Psoas muscle (tissue), 7 donors: ENCODE measurements at regions not wholly inside any gene's neighbourhood (a gene's known extent, or its start where the extent isn't known, plus 50 kb on each side); places are given as distances from the start of the nearest gene placed in this dataset.

ENCODE experiments used
- ATAC-seq, 4 donors: fragments of 200-7000 bp; cut with Tn5 transposase; one replicate each; pipeline ENCODE4 v1.9.1; 2020; ENCODE audit warnings: moderate library complexity in 3 of 4, mild to moderate bottlenecking in 2 of 4
- DNase-seq, 2 donors: peaks; one replicate each; pipeline ENCODE4 v3.0.0-alpha.2; 2020
- H3K27ac ChIP-seq: fragments of 200-600 bp; one replicate; pipeline ENCODE4 v1.8.0; 2022
- H3K27me3 ChIP-seq, 3 donors: fragments of 200-600 bp in 1 of 3; one replicate each; pipeline versions ENCODE4 v1.6.1 to v1.8.0; 2013 to 2022; ENCODE audit warnings: low read length in 2 of 3, mild to moderate bottlenecking in 2 of 3, moderate library complexity in 1 of 3; ENCODE audit not compliant: insufficient read depth in 3 of 3
- H3K36me3 ChIP-seq, 2 donors: fragments of 200-600 bp in 1 of 2; one replicate each; pipeline versions ENCODE4 v1.6.1 to v1.8.0; 2013 to 2022; ENCODE audit warnings: low read depth in 1 of 2, mild to moderate bottlenecking in 1 of 2, moderate library complexity in 1 of 2; ENCODE audit not compliant: insufficient read depth in 1 of 2
- H3K4me1 ChIP-seq: fragments of 200-600 bp; one replicate; pipeline ENCODE4 v1.8.0; 2022
- H3K4me3 ChIP-seq: fragments of 200-600 bp; one replicate; pipeline ENCODE4 v1.8.0; 2022; ENCODE audit warnings: mild to moderate bottlenecking
- H3K9me3 ChIP-seq: fragments of 200-600 bp; one replicate; pipeline ENCODE4 v1.8.0; 2022
- CTCF ChIP-seq: fragments of 200-600 bp; IDR thresholded peaks from one replicate; pipeline ENCODE4 v1.8.0; 2022; ENCODE audit warnings: antibody characterized with exemption
- WGBS, 3 donors: extraction: QIAGEN DNeasy Blood & Tissue Kit; methylation state at CpG; one replicate each; pipeline versions ENCODE4 v1.1.6 to v1.1.7; 2013; 5-methylcytosine and 5-hydroxymethylcytosine counted together
- intact Hi-C, 2 donors: fragments of 100-400 bp; cut with DNase I; formaldehyde crosslinking; loops; one replicate each; pipeline versions ENCODE4 v1.11.0 to v1.14.2; 2022
- donor health status: healthy with polysubstance abuse.
- donor health status: DM: no; HTN: no; CAD: no; lungs with moderate emphysema.
- donor health status: Bipolar disorder and iron deficiency.
- donor health status: healthy.
- donor health status: DM: yes; HTN: yes; CAD: no.
- donor health status: DM: no; HTN: no; CAD: no.
- donor health status: DM: yes; HTN: yes; CAD: no.

- H3K27ac ChIP-seq, result no peak overlapping the region
- H3K9me3 ChIP-seq, result no peaks in the 10 kb centered on the region
- no peak for DNase-seq
- H3K4me1 ChIP-seq, result no peaks in the 10 kb centered on the region
- whole genome bisulfite sequencing, 3 donors, result 39 to 48% (median 41%) methylated on average over 2 of the region's 2 CpGs
- no peaks in the 10 kb centered on the region for H3K36me3 ChIP-seq
- no peaks in the 10 kb centered on the region for H3K27me3 ChIP-seq
- TF ChIP-seq CTCF, result no peak
- intact Hi-C loops, result no loop called here
- no peak overlapping the region for H3K4me3 ChIP-seq
- no peak for ATAC-seq
Measured at GRCh38 chr15:47622055-47622454, 95.2 kb upstream of the SEMA6D start.

GRCh38 chr15:47624503-47624902 lies 92.8 kb upstream of the SEMA6D start:
- no peak overlapping the region for H3K27ac ChIP-seq
- H3K4me3 ChIP-seq, result no peak overlapping the region
- DNase-seq, result no peak
- no peaks in the 10 kb centered on the region for H3K27me3 ChIP-seq
- H3K9me3 ChIP-seq, result no peaks in the 10 kb centered on the region
- no peaks in the 10 kb centered on the region for H3K4me1 ChIP-seq
- ATAC-seq, result no peak
- TF ChIP-seq CTCF, result no peak
- H3K36me3 ChIP-seq, result no peaks in the 10 kb centered on the region
- intact Hi-C loops, result no loop called here

GRCh38 chr15:47639042-47639441 lies 78.3 kb upstream of the SEMA6D start:
- Histone ChIP-seq H3K4me3 (no peak overlapping the region), H3K27ac (no peak overlapping the region), H3K9me3 (no peaks in the 10 kb centered on the region), H3K36me3 (no peaks in the 10 kb centered on the region), H3K4me1 (no peaks in the 10 kb centered on the region), H3K27me3 (peaks cover 0 to 2% (median 0%) of the 10 kb centered on the region in 3 donors)
- no peak for ATAC-seq
- WGBS, 3 donors, result 72 to 96% (median 96%) methylated on average over 1 of the region's 1 CpG
- DNase-seq, result no peak
- intact Hi-C loops, result no loop called here
- no peak for TF ChIP-seq CTCF

GRCh38 chr15:47640079-47640478 lies 77.2 kb upstream of the SEMA6D start:
- no peak for DNase-seq
- Histone ChIP-seq H3K9me3 (no peaks in the 10 kb centered on the region), H3K4me1 (no peaks in the 10 kb centered on the region), H3K27ac (no peak overlapping the region), H3K36me3 (no peaks in the 10 kb centered on the region), H3K4me3 (no peak overlapping the region), H3K27me3 (no peaks in the 10 kb centered on the region)
- TF ChIP-seq CTCF, result no peak
- WGBS, 3 donors, result 89 to 92% (median 91%) methylated on average over 5 of the region's 5 CpGs
- ATAC-seq, result no peak
- intact Hi-C loops, result no loop called here

- TF ChIP-seq CTCF, result no peak
- DNase-seq (no peak), ATAC-seq (no peak)
- intact Hi-C loops, result no loop called here
- H3K9me3 ChIP-seq, result no peaks in the 10 kb centered on the region
- 40 to 43% (median 42%) methylated on average over 7 of the region's 7 CpGs for WGBS, 3 donors
- H3K36me3 ChIP-seq, result no peaks in the 10 kb centered on the region
- H3K27me3 ChIP-seq, result no peaks in the 10 kb centered on the region
- no peaks in the 10 kb centered on the region for H3K4me1 ChIP-seq
- H3K27ac ChIP-seq, result no peak overlapping the region
- no peak overlapping the region for H3K4me3 ChIP-seq
Measured at GRCh38 chr15:47640901-47641300, 76.4 kb upstream of the SEMA6D start.
